HCT116 (cell line): ENCODE measurements at regions not wholly inside any gene's neighbourhood (a gene's known extent, or its start where the extent isn't known, plus 50 kb on each side); places are given as distances from the start of the nearest gene placed in this dataset.

Experiments
- CTCF ChIP-seq, 3 experiments: fragments of 200-600 bp in 1 of 3; sonication (generic) in 1 of 3; IDR thresholded peaks in 2 of 3; conservative IDR thresholded peaks in 1 of 3; 2 replicates each; pipeline ENCODE4 v1.5.1; 2012 to 2017; ENCODE audit warnings: low read depth in 2 of 3, low read length in 2 of 3, antibody characterized with exemption in 1 of 3, borderline replicate concordance in 1 of 3, control low read depth in 1 of 3, mild to moderate bottlenecking in 1 of 3, mixed read lengths in 1 of 3, mixed run types in 1 of 3, moderate library complexity in 1 of 3; ENCODE audit not compliant: insufficient read depth in 1 of 3
- EGR1 ChIP-seq: IDR thresholded peaks from 2 replicates; pipeline ENCODE4 v1.6.1; 2012; ENCODE audit warnings: low read depth
- EZH2 ChIP-seq: fragments of 200-600 bp; sonication (generic); IDR thresholded peaks from 2 replicates; pipeline ENCODE4 v1.6.1; 2017; ENCODE audit warnings: antibody characterized with exemption, mixed run types
- EZH2phosphoT487 ChIP-seq: fragments of 200-600 bp; IDR thresholded peaks from 2 replicates; pipeline ENCODE4 v1.6.1; 2018; ENCODE audit warnings: antibody characterized with exemption, borderline replicate concordance
- MAX ChIP-seq: IDR thresholded peaks from 2 replicates; pipeline ENCODE4 v1.6.1; 2012
- POLR2A ChIP-seq: IDR thresholded peaks from 2 replicates; pipeline ENCODE4 v1.7.0; 2011; ENCODE audit warnings: borderline replicate concordance; ENCODE audit not compliant: insufficient read depth, insufficient read length; ENCODE audit errors: extremely low read depth
- POLR2AphosphoS5 ChIP-seq: IDR thresholded peaks from 2 replicates; pipeline ENCODE4 v1.6.1; 2011; ENCODE audit warnings: mild to moderate bottlenecking, low read depth, low read length, moderate library complexity
- RAD21 ChIP-seq: IDR thresholded peaks from 2 replicates; pipeline ENCODE4 v1.6.1; 2012; ENCODE audit warnings: low read depth, mild to moderate bottlenecking
- REST ChIP-seq: IDR thresholded peaks from 2 replicates; pipeline ENCODE4 v1.6.1; 2012; ENCODE audit warnings: low read depth
- SP1 ChIP-seq: IDR thresholded peaks from 2 replicates; pipeline ENCODE4 v1.6.1; 2012; ENCODE audit warnings: low read depth
- SRF ChIP-seq: IDR thresholded peaks from 2 replicates; pipeline ENCODE4 v1.6.1; 2012; ENCODE audit warnings: low read depth
- ZNF274 ChIP-seq: fragments of 200-500 bp; sonication (Bioruptor generic); IDR thresholded peaks from 2 replicates; pipeline ENCODE4 v1.6.1; 2014; ENCODE audit warnings: mild to moderate bottlenecking, low read depth, low read length, inconsistent platforms

GRCh38 chr11:119878990-119879389 is 150.0 kb upstream of the NECTIN1 start:
- TF ChIP-seq POLR2A (no peak), POLR2AphosphoS5 (no peak), CTCF (IDR thresholded peaks at IDR 0.05 in 2 of 3, conservative IDR thresholded peaks at IDR 0.05 in 1 of 3; ENCODE audit: borderline replicate concordance in 1 of 3, insufficient read depth in 1 of 3, low read depth in 2 of 3, low read length in 2 of 3) (no peak), EZH2phosphoT487 (no peak), SRF (no peak), EZH2 (no peak), REST (no peak), SP1 (no peak), EGR1 (no peak), ZNF274 (no peak), MAX (no peak), RAD21 (no peak)
